ENCODE measurements at regions not wholly inside any gene's neighbourhood (a gene's known extent, or its start where the extent isn't known, plus 50 kb on each side); places are given as distances from the start of the nearest gene placed in this dataset.

DNA sequence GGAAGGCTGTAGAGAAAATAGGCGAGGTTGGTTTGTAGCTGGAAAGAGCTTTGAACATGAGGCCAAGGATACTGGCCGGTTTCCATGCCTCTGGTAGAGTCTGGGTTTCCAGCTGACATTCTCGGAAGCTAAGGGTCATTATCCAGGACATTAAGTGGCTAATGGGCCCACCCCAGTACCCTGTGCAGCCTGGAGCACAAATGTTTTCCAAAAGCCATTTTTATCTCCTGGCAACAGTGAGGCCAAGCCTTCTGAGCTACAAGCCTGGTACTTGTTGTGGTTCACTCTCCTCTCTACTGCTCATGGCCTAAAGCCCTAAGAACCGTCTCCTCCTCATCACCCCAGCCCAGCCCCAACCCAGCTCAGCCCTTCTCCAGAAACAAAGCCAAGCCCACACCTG, 122.9 kb downstream of the DMRTA2 start:
- DNase-seq (ENCODE audit: low read depth) (no peak), FAIRE-seq (no peak)
- Histone ChIP-seq H3K27me3 (ENCODE audit: control insufficient read depth, insufficient read depth, low read length) (no peaks in the 10 kb centered on the region), H3K36me3 (ENCODE audit: control insufficient read depth, insufficient read depth, low read length) (no peaks in the 10 kb centered on the region), H3K4me3 (ENCODE audit: low read depth, low read length) (no peak overlapping the region)
- no peak for TF ChIP-seq CTCF (IDR thresholded peaks at IDR 0.05; ENCODE audit: insufficient read depth, low read length, severe bottlenecking)

GRCh38 chr1:50295566-50295965, 127.7 kb downstream of the DMRTA2 start:
- DNase-seq (ENCODE audit: low read depth) (no peak), FAIRE-seq (no peak)
- Histone ChIP-seq H3K4me3 (ENCODE audit: low read depth, low read length) (no peak overlapping the region), H3K36me3 (ENCODE audit: control insufficient read depth, insufficient read depth, low read length) (no peaks in the 10 kb centered on the region), H3K27me3 (ENCODE audit: control insufficient read depth, insufficient read depth, low read length) (no peaks in the 10 kb centered on the region)
- no peak for TF ChIP-seq CTCF (IDR thresholded peaks at IDR 0.05; ENCODE audit: insufficient read depth, low read length, severe bottlenecking)

- FAIRE-seq, result no peak
- no peak for DNase-seq (ENCODE audit: low read depth)
- TF ChIP-seq CTCF (IDR thresholded peaks at IDR 0.05; ENCODE audit: insufficient read depth, low read length, severe bottlenecking), result no peak
- Histone ChIP-seq H3K4me3 (ENCODE audit: low read depth, low read length) (no peak overlapping the region), H3K27me3 (ENCODE audit: control insufficient read depth, insufficient read depth, low read length) (no peaks in the 10 kb centered on the region), H3K36me3 (ENCODE audit: control insufficient read depth, insufficient read depth, low read length) (no peaks in the 10 kb centered on the region)
These were observed 131.0 kb downstream of the DMRTA2 start for GRCh38 chr1:50292276-50292675.

DNA sequence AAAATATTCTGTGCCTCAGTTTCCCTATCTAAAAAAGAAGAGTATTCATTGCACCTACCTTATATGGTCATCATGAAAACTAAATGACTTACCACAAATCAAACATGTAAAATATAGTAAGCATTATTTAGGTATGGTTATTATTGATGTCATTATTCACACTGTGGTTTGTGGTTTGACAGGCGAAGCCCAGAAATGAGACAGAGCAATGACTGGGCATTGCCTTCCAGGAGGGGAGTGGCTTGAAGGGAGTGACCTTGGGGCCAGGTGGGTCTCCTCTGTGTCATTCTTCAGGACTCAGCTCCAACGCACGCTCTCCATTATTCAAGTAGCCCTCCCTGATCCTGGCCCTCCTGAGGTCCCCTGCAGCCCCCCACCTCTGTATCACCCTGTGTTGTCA, 133.7 kb downstream of the DMRTA2 start:
- DNase-seq (ENCODE audit: low read depth) (peak; percentile 4), FAIRE-seq (no peak)
- Histone ChIP-seq H3K4me3 (ENCODE audit: low read depth, low read length) (no peak overlapping the region), H3K27me3 (ENCODE audit: control insufficient read depth, insufficient read depth, low read length) (no peaks in the 10 kb centered on the region), H3K36me3 (ENCODE audit: control insufficient read depth, insufficient read depth, low read length) (no peaks in the 10 kb centered on the region)
- TF ChIP-seq CTCF (IDR thresholded peaks at IDR 0.05; ENCODE audit: insufficient read depth, low read length, severe bottlenecking), result no peak

DNA sequence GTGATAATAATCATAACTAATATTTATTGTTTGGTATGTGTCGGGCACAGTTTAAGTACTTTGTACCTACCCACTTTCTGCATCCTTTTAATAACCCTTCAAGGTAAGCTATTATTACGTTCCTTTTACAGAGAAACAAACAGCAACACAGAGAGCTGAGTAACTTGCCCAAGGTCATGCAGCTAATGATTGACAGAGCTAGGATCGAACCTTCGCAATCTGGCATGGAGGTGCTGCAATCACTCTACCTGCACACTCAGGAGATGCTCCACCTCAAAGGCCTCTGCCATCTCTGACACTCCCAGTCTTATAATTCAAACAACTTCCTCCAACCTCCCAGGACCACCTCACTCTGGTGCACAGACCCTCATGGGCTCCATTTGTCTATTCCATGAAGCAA, 137.2 kb downstream of the DMRTA2 start:
- no peak for TF ChIP-seq CTCF (IDR thresholded peaks at IDR 0.05; ENCODE audit: insufficient read depth, low read length, severe bottlenecking)
- FAIRE-seq, result no peak

DNA sequence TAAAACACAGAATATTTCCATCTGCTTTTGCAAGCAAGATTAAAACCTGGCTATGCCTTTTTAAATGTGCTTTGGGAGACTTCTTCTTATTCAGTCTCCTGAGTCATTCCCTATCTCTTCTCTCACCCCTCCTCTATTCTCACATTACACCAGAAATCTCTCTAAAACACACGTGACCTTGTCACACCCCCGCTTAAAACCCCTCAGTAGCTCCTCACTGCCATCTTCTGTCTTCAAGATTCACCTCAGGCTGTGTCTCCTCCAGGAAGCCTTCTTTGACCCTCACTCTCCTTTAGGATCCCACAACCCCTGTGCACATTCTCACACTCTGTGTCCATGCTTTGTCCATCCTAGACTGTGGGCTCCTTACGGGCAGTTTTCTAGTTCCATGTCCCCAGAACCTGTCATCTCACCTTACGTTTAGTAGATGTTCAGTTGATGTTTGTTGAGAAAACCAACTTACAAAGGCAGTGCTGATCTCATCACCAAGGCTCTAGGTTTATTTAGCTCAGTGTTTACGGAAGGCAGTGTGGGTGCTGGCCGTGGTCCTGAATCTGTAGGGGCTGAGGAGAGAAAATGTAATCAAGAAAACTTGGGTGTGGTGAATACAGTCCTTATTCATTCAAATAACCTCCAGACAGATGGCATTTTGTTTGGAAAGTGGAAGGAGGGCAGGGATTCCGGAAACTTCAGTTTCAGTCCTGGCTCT, 143.5 kb downstream of the DMRTA2 start:
- Histone ChIP-seq H3K36me3 (ENCODE audit: control insufficient read depth, insufficient read depth, low read length) (no peaks in the 10 kb centered on the region), H3K27me3 (ENCODE audit: control insufficient read depth, insufficient read depth, low read length) (no peaks in the 10 kb centered on the region), H3K4me3 (ENCODE audit: low read depth, low read length) (no peak overlapping the region)
- DNase-seq (ENCODE audit: low read depth) (peak; percentile 15), FAIRE-seq (no peak)
- no peak for TF ChIP-seq CTCF (IDR thresholded peaks at IDR 0.05; ENCODE audit: insufficient read depth, low read length, severe bottlenecking)

More for the DNA sequence above, 137.2 kb downstream of the DMRTA2 start:
- Histone ChIP-seq H3K27me3 (ENCODE audit: control insufficient read depth, insufficient read depth, low read length) (no peaks in the 10 kb centered on the region), H3K4me3 (ENCODE audit: low read depth, low read length) (no peak overlapping the region), H3K36me3 (ENCODE audit: control insufficient read depth, insufficient read depth, low read length) (no peaks in the 10 kb centered on the region)
- no peak for DNase-seq (ENCODE audit: low read depth)
